IMR-90 (cell line): ENCODE measurements at regions not wholly inside any gene's neighbourhood (a gene's known extent, or its start where the extent isn't known, plus 50 kb on each side); places are given as distances from the start of the nearest gene placed in this dataset.

Experiments
- ATAC-seq: fragments of 200-7000 bp; cut with Tn5 transposase; 2 replicates; pipeline ENCODE4 v1.9.1; 2020; ENCODE audit warnings: low read depth, mild to moderate bottlenecking, moderate library complexity
- BruUV-seq: library from RNA; stranded (reverse); fragments of 400-500 nt; replicated peaks from 2 replicates; lab custom pipeline; 2021; lab: Mats Ljungman, UMichigan
- CTCF ChIA-PET: fragments of 300-600 bp; formaldehyde crosslinking; extraction: SDS; loops from one replicate; lab custom pipeline; 2021; ENCODE audit warnings: antibody characterized with exemption; lab: Yijun Ruan, JAX
- POLR2A ChIA-PET: fragments of 300-600 bp; sonication (Branson Sonifier 250); formaldehyde crosslinking; loops from one replicate; lab custom pipeline; 2022; ENCODE audit warnings: antibody characterized with exemption; ENCODE audit not compliant: unreplicated experiment; lab: Charles Lee
- DNase-seq: peaks from one replicate; pipeline ENCODE4 v3.0.0; 2013
- H2AFZ ChIP-seq: replicated peaks from 2 replicates; pipeline ENCODE3; 2013; ENCODE audit warnings: low read length, mild to moderate bottlenecking; ENCODE audit not compliant: poor library complexity
- H2AK5ac ChIP-seq: 2 replicates; pipeline ENCODE4 v1.6.1; 2013; ENCODE audit warnings: low read depth, low read length, inconsistent platforms
- H2AK9ac ChIP-seq: replicated peaks from 2 replicates; pipeline ENCODE3; 2013; ENCODE audit warnings: mild to moderate bottlenecking, low read depth, low read length, moderate library complexity; ENCODE audit not compliant: poor library complexity
- H2BK120ac ChIP-seq: 2 replicates; pipeline ENCODE4 v1.6.1; 2013; ENCODE audit warnings: low read depth, low read length, inconsistent platforms
- H2BK15ac ChIP-seq: 3 replicates; pipeline ENCODE4 v1.6.1; 2013; ENCODE audit warnings: low read depth, low read length, inconsistent platforms
- H2BK20ac ChIP-seq: 2 replicates; pipeline ENCODE4 v1.6.1; 2013; ENCODE audit warnings: low read depth, mild to moderate bottlenecking, inconsistent platforms, low read length, moderate library complexity
- H2BK5ac ChIP-seq: 2 replicates; pipeline ENCODE4 v1.6.1; 2013; ENCODE audit warnings: mild to moderate bottlenecking, low read depth, low read length, inconsistent platforms; ENCODE audit not compliant: poor library complexity, severe bottlenecking
- H3K14ac ChIP-seq: replicated peaks from 2 replicates; pipeline ENCODE4 v1.6.1; 2013; ENCODE audit warnings: low read depth, low read length, inconsistent platforms
- H3K18ac ChIP-seq: 2 replicates; pipeline ENCODE4 v1.6.1; 2013; ENCODE audit warnings: low read depth, low read length, control low read depth
- H3K23ac ChIP-seq: 2 replicates; pipeline ENCODE4 v1.6.1; 2013; ENCODE audit warnings: low read depth, low read length, inconsistent platforms
- H3K27ac ChIP-seq: 2 replicates; pipeline ENCODE4 v1.5.1; 2013; ENCODE audit warnings: mild to moderate bottlenecking, control low read depth, low read length; ENCODE audit not compliant: insufficient read depth
- H3K27me3 ChIP-seq: 2 replicates; pipeline ENCODE4 v1.6.1; 2013; ENCODE audit warnings: low read length; ENCODE audit not compliant: control insufficient read depth, insufficient read depth
- H3K36me3 ChIP-seq: 2 replicates; pipeline ENCODE4 v1.6.1; 2013; ENCODE audit warnings: low read length, mixed read lengths; ENCODE audit not compliant: control insufficient read depth, insufficient read depth
- H3K4ac ChIP-seq: 2 replicates; pipeline ENCODE4 v1.6.1; 2013; ENCODE audit warnings: low read depth, low read length, inconsistent platforms
- H3K4me1 ChIP-seq: 2 replicates; pipeline ENCODE4 v1.6.1; 2013; ENCODE audit warnings: low read length, mixed read lengths; ENCODE audit not compliant: control insufficient read depth, insufficient read depth
- H3K4me2 ChIP-seq: 2 replicates; pipeline ENCODE4 v1.6.1; 2013; ENCODE audit warnings: low read depth, mild to moderate bottlenecking, control low read depth, low read length, moderate library complexity
- H3K4me3 ChIP-seq: 2 replicates; pipeline ENCODE4 v1.5.1; 2013; ENCODE audit warnings: low read depth, mild to moderate bottlenecking, control low read depth, low read length, moderate library complexity; ENCODE audit not compliant: insufficient read depth
- H3K56ac ChIP-seq: 2 replicates; pipeline ENCODE4 v1.6.1; 2013; ENCODE audit warnings: low read length, inconsistent platforms; ENCODE audit not compliant: insufficient read depth; ENCODE audit errors: extremely low read depth
- H3K79me1 ChIP-seq, 2 experiments: 2 replicates each; pipeline ENCODE4 v1.6.1; 2013; ENCODE audit warnings: low read length in 2 of 2, inconsistent platforms in 1 of 2, low read depth in 1 of 2
- H3K9ac ChIP-seq: 2 replicates; pipeline ENCODE4 v1.6.1; 2013; ENCODE audit warnings: low read depth, low read length, control low read depth
- H3K9me1 ChIP-seq: 2 replicates; pipeline ENCODE4 v1.6.1; 2013; ENCODE audit warnings: low read length, inconsistent platforms; ENCODE audit not compliant: insufficient read depth
- H3K9me3 ChIP-seq: 2 replicates; pipeline ENCODE4 v1.6.1; 2013; ENCODE audit warnings: low read length; ENCODE audit not compliant: control insufficient read depth, insufficient read depth
- H4K20me1 ChIP-seq: 2 replicates; pipeline ENCODE4 v1.6.1; 2013; ENCODE audit warnings: low read length, inconsistent platforms; ENCODE audit not compliant: insufficient read depth
- H4K5ac ChIP-seq: 2 replicates; pipeline ENCODE4 v1.6.1; 2013; ENCODE audit warnings: mild to moderate bottlenecking, low read depth, low read length, control low read depth
- H4K8ac ChIP-seq, 2 experiments: 2 replicates each; pipeline ENCODE4 v1.6.1; 2013; ENCODE audit warnings: low read depth in 2 of 2, low read length in 2 of 2, control low read depth in 1 of 2, inconsistent platforms in 1 of 2
- H4K91ac ChIP-seq: 2 replicates; pipeline ENCODE4 v1.6.1; 2013; ENCODE audit warnings: low read depth, low read length, inconsistent platforms; ENCODE audit not compliant: insufficient read depth
- BHLHE40 ChIP-seq: fragments of 150-350 bp; IDR thresholded peaks from 2 replicates; pipeline ENCODE4 v1.6.1; 2016; ENCODE audit warnings: mild to moderate bottlenecking, low read depth, low read length
- CEBPB ChIP-seq: IDR thresholded peaks from 2 replicates; pipeline ENCODE4 v1.6.1; 2012; ENCODE audit warnings: low read depth, low read length, improper control_type of control experiment
- CHD1 ChIP-seq: IDR thresholded peaks from 2 replicates; pipeline ENCODE4 v1.6.1; 2012; ENCODE audit warnings: low read depth, low read length, improper control_type of control experiment
- CTCF ChIP-seq: conservative IDR thresholded peaks from 2 replicates; pipeline ENCODE4 v1.5.1; 2012; ENCODE audit warnings: mild to moderate bottlenecking, low read depth, low read length, improper control_type of control experiment
- ELK1 ChIP-seq: fragments of 150-350 bp; IDR thresholded peaks from 2 replicates; pipeline ENCODE4 v1.6.1; 2016; ENCODE audit warnings: low read depth, mild to moderate bottlenecking, low read length, moderate library complexity, borderline replicate concordance
- FOS ChIP-seq: fragments of 150-350 bp; IDR thresholded peaks from 2 replicates; pipeline ENCODE4 v1.6.1; 2016; ENCODE audit warnings: low read depth, low read length
- MAFK ChIP-seq: IDR thresholded peaks from 2 replicates; pipeline ENCODE4 v1.6.1; 2012; ENCODE audit warnings: low read depth, low read length, improper control_type of control experiment
- MAZ ChIP-seq: IDR thresholded peaks from 2 replicates; pipeline ENCODE4 v1.6.1; 2012; ENCODE audit warnings: low read depth, mild to moderate bottlenecking, low read length, improper control_type of control experiment, moderate library complexity, borderline replicate concordance
- MXI1 ChIP-seq: IDR thresholded peaks from 2 replicates; pipeline ENCODE4 v1.6.1; 2012; ENCODE audit warnings: low read depth, mild to moderate bottlenecking, low read length, moderate library complexity, borderline replicate concordance
- NFE2L2 ChIP-seq: fragments of 150-350 bp; IDR thresholded peaks from 2 replicates; pipeline ENCODE4 v1.6.1; 2016; ENCODE audit warnings: low read depth, mild to moderate bottlenecking, low read length
- RAD21 ChIP-seq: IDR thresholded peaks from 2 replicates; pipeline ENCODE4 v1.6.1; 2012; ENCODE audit warnings: low read length, improper control_type of control experiment
- RCOR1 ChIP-seq: IDR thresholded peaks from 2 replicates; pipeline ENCODE4 v1.6.1; 2012; ENCODE audit warnings: mild to moderate bottlenecking, low read length, improper control_type of control experiment; ENCODE audit not compliant: insufficient replicate concordance
- RFX5 ChIP-seq: IDR thresholded peaks from 2 replicates; pipeline ENCODE4 v1.8.0; 2012; ENCODE audit warnings: low read depth, mild to moderate bottlenecking, low read length, moderate library complexity
- SMC3 ChIP-seq: fragments of 150-350 bp; IDR thresholded peaks from 2 replicates; pipeline ENCODE4 v1.6.1; 2016; ENCODE audit warnings: low read depth, mild to moderate bottlenecking, antibody characterized with exemption, low read length, moderate library complexity
- USF2 ChIP-seq: fragments of 150-350 bp; IDR thresholded peaks from 2 replicates; pipeline ENCODE4 v1.6.1; 2017; ENCODE audit warnings: mild to moderate bottlenecking, antibody characterized with exemption, low read length, low read depth
- WGBS, 2 experiments: methylation state at CpG; one replicate each; pipeline versions ENCODE4 v1.1.5 to v1.1.7; 2013; ENCODE audit warnings: missing lambda C conversion rate in 2 of 2; ENCODE audit not compliant: insufficient read length in 1 of 2; ENCODE audit errors: extremely low coverage in 2 of 2; 5-methylcytosine and 5-hydroxymethylcytosine counted together
- dilution Hi-C: fragments of 300-500 bp; cut with HindIII; formaldehyde crosslinking; loops from one replicate; pipeline ENCODE4 v1.14.3; 2018; ENCODE audit warnings: low sequenced_read_pairs; ENCODE audit not compliant: unreplicated experiment
- in situ Hi-C: fragments of 300-500 bp; cut with MboI; formaldehyde crosslinking; loops from 3 replicates; pipeline ENCODE4 v1.14.3; 2019; ENCODE audit warnings: low sequenced_read_pairs, inconsistent platforms, mixed read lengths
- intact Hi-C: fragments of 100-400 bp; cut with micrococcal nuclease; formaldehyde crosslinking; loops from 2 replicates; pipeline ENCODE4 v1.10.0; 2022

- POLR2A ChIA-PET: interaction anchor here (0.6 kb wide), 1 partner anchor 575 kb away, joined by 4 read pairs; no protein-coding TSS in a partner anchor
- Histone ChIP-seq H3K4me3 (no peak overlapping the region), H2BK15ac (no peak overlapping the region), H2BK5ac (no peak overlapping the region), H2AFZ (peak overlapping the region; percentile 67), H3K36me3 (no peaks in the 10 kb centered on the region), H3K27ac (no peak overlapping the region), H3K56ac (no peak overlapping the region), H3K18ac (no peak overlapping the region), H3K9me1 (no peaks in the 10 kb centered on the region; the same call in 1 of the 2 replicates), H3K14ac (no peak overlapping the region), H4K91ac (no peak overlapping the region; the same call in 1 of the 2 replicates), H3K79me1 (no peaks in the 10 kb centered on the region), H4K8ac (no peak overlapping the region), H2BK20ac (no peak overlapping the region), H3K23ac (no peak overlapping the region), H3K27me3 (no peaks in the 10 kb centered on the region; the same call in 1 of the 2 replicates), H4K20me1 (no peaks in the 10 kb centered on the region), H2AK9ac (no peak overlapping the region), H3K4me1 (peaks cover 8% of the 10 kb centered on the region), H3K4ac (no peak overlapping the region; the same call in 1 of the 2 replicates), H3K9me3 (no peaks in the 10 kb centered on the region), H2AK5ac (no peak overlapping the region), H3K4me2 (no peak overlapping the region), H4K5ac (no peak overlapping the region), H3K9ac (no peak overlapping the region), H2BK120ac (no peak overlapping the region)
- no TSS peak for BruUV-seq
- intact Hi-C loops: no loop called here
- WGBS, 2 experiments: 17% methylated on average over 1 of the region's 2 CpGs; no CpG with 5 or more reads in 1 of the 2 experiments
- ATAC-seq (peak; percentile 57), DNase-seq (peak; percentile 85)
- dilution Hi-C loops: no loop called here
- TF ChIP-seq CHD1 (no peak), MXI1 (no peak), RCOR1 (no peak), FOS (no peak), MAZ (no peak), CEBPB (no peak), RAD21 (no peak), CTCF (no peak), NFE2L2 (no peak), RFX5 (no peak), ELK1 (no peak), SMC3 (no peak), MAFK (no peak), BHLHE40 (no peak), USF2 (no peak)
- in situ Hi-C loops: no loop called here
- CTCF ChIA-PET: no interaction called here
These were observed 167.5 kb upstream of the CAMK1G start for GRCh38 chr1:209416039-209416438.
